OCI-M1 (cell line): ENCODE measurements at regions not wholly inside any gene's neighbourhood (a gene's known extent, or its start where the extent isn't known, plus 50 kb on each side); places are given as distances from the start of the nearest gene placed in this dataset.
A peak's percentile ranks its signal among the peaks of the same experiment; 100 is the strongest.
"Not testable (repeated sequence)": the region's sequence is repeated elsewhere in the genome, so short reads cannot be mapped to it uniquely, and the experiment has no call there.

Experiments used
- DNase-seq: peaks from one replicate; lab custom pipeline; 2025; lab: John Stamatoyannopoulos, UW

DNA sequence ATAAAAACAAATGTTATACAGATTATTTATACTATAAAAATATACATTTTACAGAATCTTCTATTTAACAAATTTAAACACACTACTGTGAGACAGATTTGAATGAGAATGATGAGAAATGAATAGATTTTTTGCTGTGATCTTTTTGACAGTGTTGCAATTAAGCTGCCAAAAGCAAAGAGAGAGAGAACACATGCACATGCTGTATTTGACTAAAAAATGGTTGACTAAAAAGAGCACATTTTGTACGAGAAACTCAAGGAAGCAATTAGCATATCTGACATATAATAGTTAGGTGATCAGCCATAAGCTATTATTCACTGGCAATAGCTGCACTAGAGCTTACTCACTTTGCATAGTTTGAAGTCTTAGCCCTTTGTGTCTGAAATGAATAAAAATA is 115.8 kb downstream of the SYT10 start:
- no peak for DNase-seq

GRCh38 chr12:33322519-33322918 is 117.1 kb downstream of the SYT10 start:
- no peak for DNase-seq

GRCh38 chr12:33317746-33318145 is 121.9 kb downstream of the SYT10 start:
- no peak for DNase-seq

DNA sequence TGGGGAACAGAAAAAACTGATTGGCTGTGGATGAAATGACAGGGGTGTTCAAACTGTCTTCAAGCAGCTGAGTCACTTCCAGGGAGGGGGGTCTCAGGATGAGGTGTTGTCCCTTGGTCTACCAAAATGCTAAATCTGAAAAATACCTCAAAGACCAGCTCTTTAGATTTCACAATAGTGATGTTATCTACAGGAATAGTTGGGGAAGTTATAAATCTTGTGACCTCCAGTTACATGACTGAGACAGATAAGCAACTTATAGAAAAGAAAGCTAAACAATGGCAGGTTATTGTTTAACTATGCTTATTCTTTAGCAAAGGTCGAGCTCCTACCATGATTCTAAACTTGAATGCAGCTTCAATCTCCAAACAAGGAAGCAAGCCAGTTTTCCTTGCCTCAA is 125.4 kb downstream of the SYT10 start:
- peak; percentile 50 for DNase-seq

GRCh38 chr12:33313476-33313875 is 126.1 kb downstream of the SYT10 start:
- no peak for DNase-seq

GRCh38 chr12:33310471-33310870 is 129.1 kb downstream of the SYT10 start:
- no peak for DNase-seq

DNA sequence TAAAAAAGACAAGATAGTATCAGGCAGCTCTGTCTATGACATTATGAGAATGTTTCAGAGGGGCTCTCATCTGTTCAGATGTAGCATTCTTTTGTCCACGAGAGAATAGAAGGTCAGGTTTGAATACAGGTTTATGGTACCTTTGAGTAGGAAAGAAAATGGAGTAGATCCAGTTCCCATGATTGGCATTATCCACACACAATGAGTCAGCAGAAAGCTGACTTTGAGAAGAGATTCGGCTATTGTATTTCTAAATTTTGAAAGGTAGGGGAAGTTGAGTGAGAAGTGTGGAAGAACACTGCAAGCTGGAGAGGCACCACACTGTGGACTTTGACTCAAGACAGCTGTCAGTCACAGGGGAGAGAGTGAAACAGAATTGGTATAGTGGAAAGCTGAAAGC is 135.4 kb downstream of the SYT10 start:
- peak; percentile 35 for DNase-seq

DNA sequence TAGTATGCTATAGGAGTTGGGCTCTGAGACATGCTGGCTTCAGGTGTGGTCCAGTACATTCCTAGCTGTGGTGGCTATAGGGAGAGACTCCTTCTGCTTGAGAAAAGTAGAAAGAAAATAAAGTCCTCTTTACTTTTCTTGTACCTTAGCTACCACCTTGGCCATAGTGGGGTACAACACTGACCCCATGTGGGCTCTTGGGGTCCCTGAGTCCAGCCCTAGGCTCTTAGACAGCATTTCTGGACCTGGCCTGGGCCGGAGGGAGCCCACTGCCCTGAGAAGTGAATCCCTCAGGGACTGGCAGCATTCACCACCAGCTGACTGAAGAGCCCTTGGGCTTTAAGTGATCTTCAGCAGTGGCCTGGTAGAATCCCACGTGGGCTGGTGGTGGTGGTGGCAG is 143.1 kb downstream of the SYT10 start:
- no peak for DNase-seq

- no peak for DNase-seq
These were observed 148.9 kb downstream of the SYT10 start for GRCh38 chr12:33290703-33291102.

- no peak for DNase-seq
These were observed 156.6 kb downstream of the SYT10 start for GRCh38 chr12:33283054-33283453.

DNA sequence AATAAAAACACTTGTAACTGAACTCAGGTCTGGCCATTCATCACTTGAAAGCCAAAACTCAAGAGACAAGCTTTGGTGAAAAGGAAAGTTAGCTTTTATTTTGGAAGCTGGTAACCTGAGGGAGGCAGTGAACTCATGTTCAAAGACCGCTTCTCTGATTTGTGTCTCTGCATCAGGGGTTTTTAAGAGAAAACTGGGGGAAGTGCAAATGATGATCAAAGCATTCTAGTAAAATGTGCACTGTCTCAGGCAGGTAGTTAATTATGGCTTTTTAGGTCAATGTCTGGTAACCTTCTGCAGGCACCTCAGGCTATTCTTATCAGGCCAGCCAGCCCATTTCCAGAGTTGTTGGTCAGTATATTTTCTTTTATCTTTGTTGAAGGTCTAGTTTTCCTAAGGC is 162.2 kb downstream of the SYT10 start:
- DNase-seq, result no peak

- DNase-seq, result no peak
These were observed 172.0 kb downstream of the SYT10 start for GRCh38 chr12:33267641-33268040.

- peak; percentile 60 for DNase-seq
These were observed 173.7 kb downstream of the SYT10 start for GRCh38 chr12:33265900-33266299.

- DNase-seq, result no peak
These were observed 174.4 kb downstream of the SYT10 start for GRCh38 chr12:33265033-33265731.

- no peak for DNase-seq
These were observed 186.4 kb downstream of the SYT10 start for GRCh38 chr12:33253178-33253577.

DNA sequence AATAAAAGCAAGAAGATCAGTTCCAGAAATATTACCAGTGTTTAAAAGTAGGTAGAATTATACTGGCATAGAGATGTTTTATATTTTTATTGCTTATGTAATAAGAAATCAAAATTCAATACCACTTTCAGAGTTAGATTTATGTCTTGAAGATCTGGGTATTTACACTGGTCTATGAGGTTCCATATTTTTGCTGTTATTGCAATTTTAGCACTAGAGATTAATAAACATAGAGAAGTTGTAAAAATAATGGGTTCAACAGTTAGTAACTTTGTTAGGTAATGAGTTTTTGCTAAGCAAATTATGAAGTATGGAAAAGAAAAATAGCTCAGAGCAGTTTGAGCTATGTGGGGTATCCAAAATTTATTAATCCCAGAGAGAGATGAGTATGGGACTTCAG is 188.1 kb downstream of the SYT10 start:
- DNase-seq, result no peak

GRCh38 chr12:33248364-33248763 is 191.3 kb downstream of the SYT10 start:
- no peak for DNase-seq

DNA sequence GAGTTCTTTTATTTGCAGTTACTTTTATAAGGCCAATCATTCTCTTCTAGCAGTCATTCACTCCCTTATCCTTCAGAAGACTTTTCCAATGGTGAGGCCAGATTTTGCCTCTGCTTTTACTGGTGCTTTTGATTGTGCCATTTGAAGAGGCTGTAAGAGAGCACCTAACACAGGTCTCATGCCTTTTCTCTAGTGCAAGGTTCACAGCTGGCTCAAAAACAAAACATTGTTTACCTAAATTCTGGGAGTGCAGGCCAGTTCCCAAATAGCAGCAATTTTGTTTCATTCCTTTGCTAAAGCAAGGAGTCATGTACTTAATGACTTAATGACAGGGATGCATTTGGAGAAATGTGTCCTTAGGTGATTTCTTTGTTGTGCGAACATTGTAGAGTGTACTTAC is 192.0 kb downstream of the SYT10 start:
- no peak for DNase-seq

DNA sequence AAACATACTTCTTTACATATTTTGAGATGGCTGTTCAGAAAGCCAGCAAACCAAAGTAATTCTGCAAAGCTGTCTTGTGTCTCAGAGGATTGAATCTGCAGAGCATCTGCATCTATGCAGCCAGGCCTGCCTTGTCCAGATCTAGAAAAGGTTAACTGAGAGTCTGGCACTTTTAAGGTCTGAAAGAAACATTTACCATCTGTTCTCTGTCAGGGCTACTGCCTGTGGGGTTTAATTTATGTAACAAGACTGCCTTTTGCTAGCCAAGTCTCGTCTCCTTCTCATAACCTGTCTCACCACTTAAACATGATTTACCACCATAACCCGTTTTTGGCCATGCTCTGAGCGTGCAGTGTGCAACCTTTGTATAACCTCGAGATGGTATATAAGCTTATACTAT is 194.2 kb downstream of the SYT10 start:
- DNase-seq, result no peak

DNA sequence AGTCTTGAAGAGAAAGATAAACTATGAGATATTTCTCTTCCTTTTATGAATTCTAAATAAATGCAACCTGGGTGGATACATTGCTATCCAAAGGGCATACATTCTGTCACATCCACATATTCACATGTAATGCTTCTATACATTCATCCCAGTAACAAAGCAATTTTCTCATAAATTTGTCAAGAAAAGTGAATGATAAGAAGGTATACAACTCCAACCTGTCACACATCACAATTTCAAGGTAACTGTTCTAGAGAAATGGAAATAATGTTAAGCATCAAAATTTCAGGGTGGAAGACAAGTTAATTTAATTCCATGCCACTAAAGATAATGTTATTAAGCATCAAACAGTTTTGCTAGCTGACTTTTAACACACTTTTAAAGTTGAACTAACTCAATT is 212.9 kb downstream of the SYT10 start:
- no peak for DNase-seq

- DNase-seq, result no peak
These were observed 215.7 kb downstream of the SYT10 start for GRCh38 chr12:33223956-33224355.

GRCh38 chr12:33222357-33222756 is 217.3 kb downstream of the SYT10 start:
- DNase-seq, result no peak

DNA sequence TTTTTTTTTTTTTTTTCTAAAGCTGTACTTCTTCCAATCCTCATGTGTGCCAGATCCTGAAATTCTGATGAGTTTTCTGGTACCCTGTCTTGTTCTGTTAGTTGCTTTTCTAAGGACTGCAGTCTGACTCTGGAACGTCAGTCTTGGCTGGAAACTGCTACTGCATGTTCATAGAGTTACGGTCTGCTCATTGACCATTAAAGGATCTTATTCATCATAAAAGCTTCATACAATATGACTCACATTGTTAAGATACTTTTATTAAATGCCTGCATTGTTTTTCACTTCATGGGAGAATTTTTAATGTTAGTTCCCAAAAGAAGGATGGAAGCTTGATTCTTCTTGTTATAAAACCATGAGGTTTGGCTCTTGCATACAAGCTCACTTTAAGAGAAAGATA is 233.6 kb downstream of the SYT10 start:
- no peak for DNase-seq

- DNase-seq, result not testable (repeated sequence)
These were observed 245.2 kb downstream of the SYT10 start for GRCh38 chr12:33194389-33194788.

GRCh38 chr12:33192226-33192625 is 247.4 kb downstream of the SYT10 start:
- no peak for DNase-seq
